ENCODE measurements at regions not wholly inside any gene's neighbourhood (a gene's known extent, or its start where the extent isn't known, plus 50 kb on each side); places are given as distances from the start of the nearest gene placed in this dataset.

DNA sequence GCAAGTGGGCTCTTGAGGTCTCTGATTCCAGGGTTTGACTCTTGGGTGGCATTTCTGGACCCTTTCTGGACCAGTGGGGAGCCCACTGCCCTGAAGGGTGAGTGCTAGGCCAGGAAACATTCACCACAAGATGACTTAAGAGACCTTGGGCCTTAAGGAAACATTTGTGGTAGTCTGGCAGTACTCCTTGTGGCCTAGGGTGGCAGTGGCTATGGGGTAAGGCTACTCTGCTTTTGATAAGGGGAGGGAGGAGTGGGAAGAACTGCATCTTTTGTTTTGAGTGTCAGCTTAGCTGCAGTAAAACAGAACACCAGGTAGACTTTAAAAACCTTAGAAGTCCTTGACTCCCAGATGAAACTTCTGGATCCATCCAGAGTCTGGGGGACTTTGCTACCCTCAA, 529.3 kb upstream of the LRRC7 start:
- no peak for DNase-seq
- H3K4me3 ChIP-seq, result no peak overlapping the region
- TF ChIP-seq, protein P1, sequence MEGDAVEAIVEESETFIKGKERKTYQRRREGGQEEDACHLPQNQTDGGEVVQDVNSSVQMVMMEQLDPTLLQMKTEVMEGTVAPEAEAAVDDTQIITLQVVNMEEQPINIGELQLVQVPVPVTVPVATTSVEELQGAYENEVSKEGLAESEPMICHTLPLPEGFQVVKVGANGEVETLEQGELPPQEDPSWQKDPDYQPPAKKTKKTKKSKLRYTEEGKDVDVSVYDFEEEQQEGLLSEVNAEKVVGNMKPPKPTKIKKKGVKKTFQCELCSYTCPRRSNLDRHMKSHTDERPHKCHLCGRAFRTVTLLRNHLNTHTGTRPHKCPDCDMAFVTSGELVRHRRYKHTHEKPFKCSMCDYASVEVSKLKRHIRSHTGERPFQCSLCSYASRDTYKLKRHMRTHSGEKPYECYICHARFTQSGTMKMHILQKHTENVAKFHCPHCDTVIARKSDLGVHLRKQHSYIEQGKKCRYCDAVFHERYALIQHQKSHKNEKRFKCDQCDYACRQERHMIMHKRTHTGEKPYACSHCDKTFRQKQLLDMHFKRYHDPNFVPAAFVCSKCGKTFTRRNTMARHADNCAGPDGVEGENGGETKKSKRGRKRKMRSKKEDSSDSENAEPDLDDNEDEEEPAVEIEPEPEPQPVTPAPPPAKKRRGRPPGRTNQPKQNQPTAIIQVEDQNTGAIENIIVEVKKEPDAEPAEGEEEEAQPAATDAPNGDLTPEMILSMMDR (IDR thresholded peaks at IDR 0.05), result no peak
- no peak for TF ChIP-seq POLR2A (IDR thresholded peaks at IDR 0.05)

DNA sequence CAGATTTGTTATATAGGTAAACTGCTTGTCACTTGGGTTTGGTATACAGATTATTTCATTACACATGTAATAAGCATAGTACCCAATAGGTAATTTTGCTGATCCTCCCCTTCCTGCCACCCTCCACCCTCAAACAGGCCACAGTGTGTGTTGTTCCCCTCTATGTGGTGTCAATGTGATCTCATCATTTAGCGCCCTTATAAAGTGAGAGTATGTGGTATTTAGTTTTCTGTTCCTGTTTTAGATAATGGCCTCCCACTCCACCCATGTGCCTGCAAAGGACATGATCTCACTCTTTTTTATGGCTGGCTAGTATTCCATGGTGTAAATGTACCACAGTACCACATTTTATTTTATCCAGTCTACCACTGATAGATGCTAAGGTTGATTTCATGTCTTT, 522.1 kb upstream of the LRRC7 start:
- Histone ChIP-seq H3K27me3 (no peaks in the 10 kb centered on the region), H3K9me3 (no peaks in the 10 kb centered on the region), H3K27ac (no peak overlapping the region), H3K4me1 (no peaks in the 10 kb centered on the region), H3K36me3 (no peaks in the 10 kb centered on the region), H3K4me3 (no peak overlapping the region)
- TF ChIP-seq POLR2A (IDR thresholded peaks at IDR 0.05), result no peak
- TF ChIP-seq, protein P1 (IDR thresholded peaks at IDR 0.05), result no peak
- DNase-seq, result no peak

More for the DNA sequence above, 529.3 kb upstream of the LRRC7 start:
- no peak overlapping the region for H3K27ac ChIP-seq
- no peaks in the 10 kb centered on the region for H3K27me3 ChIP-seq
- H3K9me3 ChIP-seq, result peaks cover 0 to 5% (median 0%) of the 10 kb centered on the region in 4 donors
- no peaks in the 10 kb centered on the region for H3K4me1 ChIP-seq
- H3K36me3 ChIP-seq, result no peaks in the 10 kb centered on the region

DNA sequence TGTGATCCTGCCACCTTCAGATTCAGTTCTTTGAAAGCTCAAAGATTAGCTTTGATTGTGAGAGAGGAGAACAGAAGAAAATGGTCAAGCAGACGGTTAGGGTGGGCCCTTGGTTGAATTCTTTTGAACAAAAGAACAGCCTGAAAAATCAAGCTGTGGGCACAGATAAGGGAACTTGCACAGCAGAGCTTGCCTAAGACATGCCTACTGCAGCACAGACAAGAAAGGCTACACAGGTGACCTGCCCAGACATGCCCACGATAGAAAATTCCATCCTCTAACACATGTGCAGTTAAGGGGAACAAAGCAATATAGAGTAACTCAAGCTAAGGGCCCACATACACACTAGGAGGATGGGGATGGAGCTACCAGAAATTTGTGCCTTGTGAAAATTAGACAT, 512.5 kb upstream of the LRRC7 start:
- Histone ChIP-seq H3K27me3 (no peaks in the 10 kb centered on the region), H3K36me3 (no peaks in the 10 kb centered on the region), H3K27ac (no peak overlapping the region), H3K9me3 (no peaks in the 10 kb centered on the region), H3K4me3 (no peak overlapping the region), H3K4me1 (no peaks in the 10 kb centered on the region)
- DNase-seq, result no peak
- no peak for TF ChIP-seq POLR2A (IDR thresholded peaks at IDR 0.05)
- TF ChIP-seq, protein P1 (IDR thresholded peaks at IDR 0.05), result no peak

DNA sequence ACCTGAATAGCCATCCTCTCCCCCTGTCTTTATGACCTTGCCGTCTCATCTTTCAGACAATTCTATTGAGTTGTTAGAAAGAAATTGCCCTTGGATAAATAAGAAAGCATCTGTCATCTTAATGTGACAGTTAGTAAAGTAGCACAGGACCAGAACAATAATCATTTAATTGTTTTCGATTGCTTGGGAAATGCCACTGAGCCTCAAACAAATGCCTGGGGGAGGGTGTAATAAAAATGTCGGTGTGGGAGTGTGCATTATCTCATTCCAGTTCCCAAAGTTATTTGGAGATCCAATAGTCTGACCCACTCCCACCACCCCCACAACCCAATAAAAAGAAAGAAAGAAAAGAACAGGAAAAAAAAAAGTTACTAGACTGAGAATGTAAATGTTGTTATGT, 509.3 kb upstream of the LRRC7 start:
- H3K27me3 ChIP-seq, result no peaks in the 10 kb centered on the region
- H3K27ac ChIP-seq, result no peak overlapping the region
- no peaks in the 10 kb centered on the region for H3K4me1 ChIP-seq
- no peaks in the 10 kb centered on the region for H3K36me3 ChIP-seq
- no peak overlapping the region for H3K4me3 ChIP-seq
- no peaks in the 10 kb centered on the region for H3K9me3 ChIP-seq
- TF ChIP-seq POLR2A (IDR thresholded peaks at IDR 0.05), result no peak
- DNase-seq, result no peak

DNA sequence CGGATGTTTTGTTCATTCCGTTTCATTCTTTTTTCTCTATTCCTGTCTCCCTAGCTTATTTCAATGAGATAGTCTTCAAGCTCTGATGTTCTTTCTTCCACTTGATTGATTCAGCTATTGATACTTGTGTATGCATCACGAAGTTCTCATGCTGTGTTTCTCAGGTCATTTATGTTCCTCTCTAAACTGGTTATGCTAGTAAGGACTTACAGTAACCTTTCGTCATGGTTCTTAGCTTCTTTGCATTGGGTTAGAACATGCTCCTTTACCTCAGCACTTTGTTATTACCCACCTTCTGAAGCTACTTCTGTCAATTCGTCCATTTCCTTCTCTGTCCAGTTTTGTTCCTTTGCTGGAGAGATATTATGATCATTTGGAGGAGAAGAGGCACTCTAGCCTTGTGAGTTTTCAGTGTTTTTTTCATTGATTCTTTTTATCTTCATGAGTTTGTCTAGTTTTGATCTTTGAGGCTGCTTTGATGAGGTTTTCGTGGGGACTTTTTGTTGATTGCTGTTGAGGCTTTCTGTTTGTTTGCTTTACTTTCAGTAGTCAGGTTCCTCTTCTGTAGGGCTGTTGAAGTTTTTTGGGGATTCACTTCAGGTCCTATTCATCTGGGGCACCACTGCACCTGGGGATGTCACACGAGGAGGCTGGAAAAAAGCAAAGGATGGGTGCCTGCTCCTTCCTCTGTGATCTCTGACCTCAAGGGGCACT, 496.9 kb upstream of the LRRC7 start:
- TF ChIP-seq POLR2A (IDR thresholded peaks at IDR 0.05), result no peak
- TF ChIP-seq, protein P1 (IDR thresholded peaks at IDR 0.05), result no peak
- Histone ChIP-seq H3K4me3 (no peak overlapping the region), H3K4me1 (no peaks in the 10 kb centered on the region), H3K27me3 (no peaks in the 10 kb centered on the region), H3K27ac (no peak overlapping the region), H3K9me3 (no peaks in the 10 kb centered on the region), H3K36me3 (no peaks in the 10 kb centered on the region)
- DNase-seq, result no peak

DNA sequence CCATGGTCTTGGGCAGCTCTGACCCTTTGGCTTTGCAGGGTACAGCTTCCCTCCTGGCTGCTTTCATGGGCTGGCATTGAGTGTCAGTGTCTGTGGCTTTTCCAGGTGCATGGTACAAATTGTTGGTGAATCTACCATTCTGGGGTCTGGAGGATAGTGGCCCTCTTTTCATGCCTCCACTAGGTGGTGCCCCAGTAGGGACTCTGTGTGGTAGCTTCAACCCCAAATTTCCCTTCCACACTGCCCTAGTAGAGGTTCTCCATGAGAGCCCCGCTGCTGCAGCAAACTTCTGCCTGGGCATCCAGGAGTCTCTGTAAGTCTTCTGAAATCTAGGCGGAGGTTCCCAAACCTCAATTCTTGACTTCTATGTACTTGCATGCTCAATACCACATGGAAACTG, 494.5 kb upstream of the LRRC7 start:
- TF ChIP-seq, protein P1 (IDR thresholded peaks at IDR 0.05), result no peak
- TF ChIP-seq POLR2A (IDR thresholded peaks at IDR 0.05), result no peak
- Histone ChIP-seq H3K4me1 (no peaks in the 10 kb centered on the region), H3K36me3 (no peaks in the 10 kb centered on the region), H3K27me3 (no peaks in the 10 kb centered on the region), H3K9me3 (no peaks in the 10 kb centered on the region), H3K27ac (no peak overlapping the region), H3K4me3 (no peak overlapping the region)
- no peak for DNase-seq
